SJCRH30 (cell line): ENCODE measurements at regions not wholly inside any gene's neighbourhood (a gene's known extent, or its start where the extent isn't known, plus 50 kb on each side); places are given as distances from the start of the nearest gene placed in this dataset.

Source experiments
- DNase-seq, 2 experiments: peaks; one replicate each; pipeline ENCODE4 v3.0.0-alpha.2; 2015 to 2020
- H3K27ac ChIP-seq: fragments of 250-450 bp; sonication (Bioruptor Pico); 2 replicates; pipeline ENCODE4 v1.5.1; 2020; ENCODE audit warnings: mild to moderate bottlenecking, moderate library complexity
- H3K27me3 ChIP-seq: fragments of 250-450 bp; sonication (Bioruptor Pico); 2 replicates; pipeline ENCODE4 v1.5.1; 2020; ENCODE audit warnings: mild to moderate bottlenecking, moderate library complexity
- H3K36me3 ChIP-seq: fragments of 250-450 bp; sonication (Bioruptor Pico); 2 replicates; pipeline ENCODE4 v1.5.1; 2020; ENCODE audit warnings: mild to moderate bottlenecking, moderate library complexity
- H3K4me1 ChIP-seq: fragments of 250-450 bp; sonication (Bioruptor Pico); 2 replicates; pipeline ENCODE4 v1.5.1; 2020; ENCODE audit warnings: mild to moderate bottlenecking, moderate library complexity
- H3K4me3 ChIP-seq: fragments of 250-450 bp; sonication (Bioruptor Pico); 2 replicates; pipeline ENCODE4 v1.5.1; 2020; ENCODE audit warnings: mild to moderate bottlenecking, moderate library complexity
- H3K9me3 ChIP-seq: fragments of 250-450 bp; sonication (Bioruptor Pico); replicated peaks from 2 replicates; pipeline ENCODE4 v1.5.1; 2020; ENCODE audit warnings: mild to moderate bottlenecking, moderate library complexity

- DNase-seq = peak in 1 of 2 experiments; percentile 29
- no peaks in the 10 kb centered on the region for H3K27me3 ChIP-seq
- H3K36me3 ChIP-seq = no peaks in the 10 kb centered on the region; the same call in 1 of the 2 replicates
- H3K9me3 ChIP-seq = peaks cover 27% of the 10 kb centered on the region
- no peaks in the 10 kb centered on the region for H3K4me1 ChIP-seq
- H3K4me3 ChIP-seq = no peak overlapping the region
- no peak overlapping the region for H3K27ac ChIP-seq
Observed at GRCh38 chr14:89598548-89599186, 181.6 kb upstream of the FOXN3 start.

GRCh38 chr14:89592961-89593360 is 175.9 kb upstream of the FOXN3 start:
- H3K27ac ChIP-seq = no peak overlapping the region
- H3K36me3 ChIP-seq = no peaks in the 10 kb centered on the region
- no peaks in the 10 kb centered on the region for H3K27me3 ChIP-seq
- no peak for DNase-seq
- no peak overlapping the region for H3K4me3 ChIP-seq
- peaks cover 7% of the 10 kb centered on the region for H3K9me3 ChIP-seq
- H3K4me1 ChIP-seq = no peaks in the 10 kb centered on the region

- H3K4me3 ChIP-seq = no peak overlapping the region
- no peaks in the 10 kb centered on the region for H3K4me1 ChIP-seq
- no peak overlapping the region for H3K27ac ChIP-seq
- H3K9me3 ChIP-seq = 0 out of 2 replicates have a peak, but pooled peaks cover 5% of the 10 kb centered on the region
- H3K27me3 ChIP-seq = no peaks in the 10 kb centered on the region
- no peak for DNase-seq
- no peaks in the 10 kb centered on the region for H3K36me3 ChIP-seq
Observed at GRCh38 chr14:89589400-89590118, 172.5 kb upstream of the FOXN3 start.

GRCh38 chr14:89588840-89589296 is 171.8 kb upstream of the FOXN3 start:
- no peaks in the 10 kb centered on the region for H3K27me3 ChIP-seq
- DNase-seq = no peak
- no peaks in the 10 kb centered on the region for H3K36me3 ChIP-seq
- H3K27ac ChIP-seq = no peak overlapping the region
- no peak overlapping the region for H3K4me3 ChIP-seq
- no peaks in the 10 kb centered on the region for H3K9me3 ChIP-seq
- H3K4me1 ChIP-seq = no peaks in the 10 kb centered on the region

GRCh38 chr14:89588016-89588415 is 171.0 kb upstream of the FOXN3 start:
- no peak for DNase-seq
- no peaks in the 10 kb centered on the region for H3K27me3 ChIP-seq
- no peaks in the 10 kb centered on the region for H3K9me3 ChIP-seq
- H3K36me3 ChIP-seq = no peaks in the 10 kb centered on the region
- no peak overlapping the region for H3K4me3 ChIP-seq
- H3K27ac ChIP-seq = no peak overlapping the region
- no peaks in the 10 kb centered on the region for H3K4me1 ChIP-seq

- H3K36me3 ChIP-seq = no peaks in the 10 kb centered on the region
- H3K27ac ChIP-seq = no peak overlapping the region
- H3K27me3 ChIP-seq = no peaks in the 10 kb centered on the region
- H3K4me3 ChIP-seq = no peak overlapping the region
- H3K9me3 ChIP-seq = no peaks in the 10 kb centered on the region
- no peaks in the 10 kb centered on the region for H3K4me1 ChIP-seq
- DNase-seq = no peak
Observed at GRCh38 chr14:89587136-89587420, 170.0 kb upstream of the FOXN3 start.

GRCh38 chr14:89586258-89587135 is 169.5 kb upstream of the FOXN3 start:
- Histone ChIP-seq H3K27me3 (no peaks in the 10 kb centered on the region), H3K27ac (no peak overlapping the region), H3K9me3 (no peaks in the 10 kb centered on the region), H3K4me3 (no peak overlapping the region), H3K4me1 (no peaks in the 10 kb centered on the region), H3K36me3 (no peaks in the 10 kb centered on the region)
- DNase-seq = no peak

- H3K4me1 ChIP-seq = no peaks in the 10 kb centered on the region
- H3K9me3 ChIP-seq = no peaks in the 10 kb centered on the region
- H3K4me3 ChIP-seq = no peak overlapping the region
- H3K27ac ChIP-seq = no peak overlapping the region
- no peak for DNase-seq
- H3K27me3 ChIP-seq = no peaks in the 10 kb centered on the region
- H3K36me3 ChIP-seq = no peaks in the 10 kb centered on the region
Observed at GRCh38 chr14:89578156-89578555, 161.1 kb upstream of the FOXN3 start.

GRCh38 chr14:89576960-89577359 is 159.9 kb upstream of the FOXN3 start:
- Histone ChIP-seq H3K4me3 (no peak overlapping the region), H3K27ac (no peak overlapping the region), H3K36me3 (no peaks in the 10 kb centered on the region), H3K4me1 (no peaks in the 10 kb centered on the region), H3K9me3 (no peaks in the 10 kb centered on the region), H3K27me3 (no peaks in the 10 kb centered on the region)
- no peak for DNase-seq

- Histone ChIP-seq H3K9me3 (no peaks in the 10 kb centered on the region), H3K27me3 (no peaks in the 10 kb centered on the region), H3K27ac (no peak overlapping the region), H3K4me1 (no peaks in the 10 kb centered on the region), H3K4me3 (no peak overlapping the region), H3K36me3 (no peaks in the 10 kb centered on the region)
- no peak for DNase-seq
Observed at GRCh38 chr14:89576145-89576927, 159.3 kb upstream of the FOXN3 start.

- no peak overlapping the region for H3K4me3 ChIP-seq
Observed at GRCh38 chr14:89575386-89576061, 158.5 kb upstream of the FOXN3 start.

GRCh38 chr14:89574420-89574819 is 157.4 kb upstream of the FOXN3 start:
- no peak overlapping the region for H3K4me3 ChIP-seq
- H3K27ac ChIP-seq = no peak overlapping the region
- no peaks in the 10 kb centered on the region for H3K4me1 ChIP-seq
- H3K9me3 ChIP-seq = no peaks in the 10 kb centered on the region
- no peak for DNase-seq
- H3K27me3 ChIP-seq = no peaks in the 10 kb centered on the region
- H3K36me3 ChIP-seq = no peaks in the 10 kb centered on the region

More at GRCh38 chr14:89575386-89576061, 158.5 kb upstream of the FOXN3 start:
- Histone ChIP-seq H3K9me3 (no peaks in the 10 kb centered on the region), H3K27me3 (no peaks in the 10 kb centered on the region), H3K27ac (no peak overlapping the region), H3K36me3 (no peaks in the 10 kb centered on the region), H3K4me1 (no peaks in the 10 kb centered on the region)
- DNase-seq = no peak

GRCh38 chr14:89573399-89573657 is 156.3 kb upstream of the FOXN3 start:
- H3K36me3 ChIP-seq = no peaks in the 10 kb centered on the region
- no peaks in the 10 kb centered on the region for H3K4me1 ChIP-seq
- no peaks in the 10 kb centered on the region for H3K9me3 ChIP-seq
- no peaks in the 10 kb centered on the region for H3K27me3 ChIP-seq
- DNase-seq = no peak
- no peak overlapping the region for H3K4me3 ChIP-seq
- no peak overlapping the region for H3K27ac ChIP-seq

- H3K27ac ChIP-seq = no peak overlapping the region
- no peaks in the 10 kb centered on the region for H3K4me1 ChIP-seq
- H3K36me3 ChIP-seq = no peaks in the 10 kb centered on the region
- no peak overlapping the region for H3K4me3 ChIP-seq
- no peaks in the 10 kb centered on the region for H3K9me3 ChIP-seq
- H3K27me3 ChIP-seq = no peaks in the 10 kb centered on the region
- DNase-seq = peak; percentile 4 to 22
Observed at GRCh38 chr14:89572596-89573398, 155.8 kb upstream of the FOXN3 start.
